ENCODE measurements at regions not wholly inside any gene's neighbourhood (a gene's known extent, or its start where the extent isn't known, plus 50 kb on each side); places are given as distances from the start of the nearest gene placed in this dataset.

- Histone ChIP-seq H3K9me2 (replicated peaks; ENCODE audit: insufficient read depth, low read length) (no peaks in the 10 kb centered on the region), H3F3A (ENCODE audit: insufficient read depth) (no peaks in the 10 kb centered on the region), H3K9me3 (ENCODE audit: insufficient read depth, low read length) (no peaks in the 10 kb centered on the region), H3K79me2 (ENCODE audit: insufficient read depth, low read length) (no peaks in the 10 kb centered on the region), H3K27ac (ENCODE audit: low read depth, low read length) (no peak overlapping the region), H2AFZ (ENCODE audit: low read depth, low read length, severe bottlenecking) (no peak overlapping the region), H3K4me3 (ENCODE audit: insufficient read depth, low read length, poor library complexity, severe bottlenecking) (no peak overlapping the region), H4K20me1 (ENCODE audit: low read depth, low read length) (no peaks in the 10 kb centered on the region), H3K4me2 (ENCODE audit: low read depth, low read length, poor library complexity, severe bottlenecking) (no peak overlapping the region), H3K27me3 (ENCODE audit: low read length) (no peaks in the 10 kb centered on the region), H3K36me3 (ENCODE audit: low read length) (no peaks in the 10 kb centered on the region), H3K9ac (ENCODE audit: low read length) (no peak overlapping the region)
- TF ChIP-seq EZH2phosphoT487 (conservative IDR thresholded peaks at IDR 0.05; ENCODE audit: low read length): no peak
- TF ChIP-seq, protein P1, sequence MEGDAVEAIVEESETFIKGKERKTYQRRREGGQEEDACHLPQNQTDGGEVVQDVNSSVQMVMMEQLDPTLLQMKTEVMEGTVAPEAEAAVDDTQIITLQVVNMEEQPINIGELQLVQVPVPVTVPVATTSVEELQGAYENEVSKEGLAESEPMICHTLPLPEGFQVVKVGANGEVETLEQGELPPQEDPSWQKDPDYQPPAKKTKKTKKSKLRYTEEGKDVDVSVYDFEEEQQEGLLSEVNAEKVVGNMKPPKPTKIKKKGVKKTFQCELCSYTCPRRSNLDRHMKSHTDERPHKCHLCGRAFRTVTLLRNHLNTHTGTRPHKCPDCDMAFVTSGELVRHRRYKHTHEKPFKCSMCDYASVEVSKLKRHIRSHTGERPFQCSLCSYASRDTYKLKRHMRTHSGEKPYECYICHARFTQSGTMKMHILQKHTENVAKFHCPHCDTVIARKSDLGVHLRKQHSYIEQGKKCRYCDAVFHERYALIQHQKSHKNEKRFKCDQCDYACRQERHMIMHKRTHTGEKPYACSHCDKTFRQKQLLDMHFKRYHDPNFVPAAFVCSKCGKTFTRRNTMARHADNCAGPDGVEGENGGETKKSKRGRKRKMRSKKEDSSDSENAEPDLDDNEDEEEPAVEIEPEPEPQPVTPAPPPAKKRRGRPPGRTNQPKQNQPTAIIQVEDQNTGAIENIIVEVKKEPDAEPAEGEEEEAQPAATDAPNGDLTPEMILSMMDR (IDR thresholded peaks at IDR 0.05; ENCODE audit: insufficient read depth, low read length, poor library complexity, severe bottlenecking): no peak
Observed at GRCh38 chr2:221741496-221742211, 169.6 kb upstream of the EPHA4 start.

DNA sequence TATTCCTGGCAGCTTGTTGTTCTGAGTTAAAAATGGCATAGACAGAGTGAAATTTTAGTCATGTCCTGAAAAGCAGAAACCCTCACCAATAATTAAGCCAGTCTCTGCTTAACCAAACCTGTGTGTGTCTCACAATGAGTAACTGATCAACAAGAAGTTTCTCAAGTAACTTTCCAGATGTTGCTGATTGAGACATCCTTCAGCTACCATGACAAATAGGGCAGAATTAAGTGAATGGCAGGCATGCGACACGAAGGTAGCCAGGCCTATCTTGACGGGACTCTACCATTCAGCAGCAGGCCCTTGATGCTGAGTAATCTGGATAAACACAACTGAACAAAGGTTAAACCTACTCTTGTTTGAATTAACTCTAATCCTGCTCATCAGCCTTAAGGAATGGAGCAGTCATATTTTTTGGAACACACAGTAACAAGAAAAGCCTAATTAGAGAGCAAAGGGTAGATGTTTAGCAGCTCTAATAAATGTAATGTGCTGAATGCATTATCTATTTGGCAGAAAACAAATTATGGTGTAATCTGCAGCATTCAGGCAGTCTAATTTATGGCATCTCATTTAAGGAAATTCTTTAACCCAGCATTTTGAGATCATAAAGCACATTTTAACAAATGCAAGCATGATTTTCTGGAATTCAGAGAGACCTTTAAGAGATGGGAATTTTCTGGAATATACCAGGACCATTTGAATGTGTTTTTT is 159.5 kb upstream of the EPHA4 start:
- no peaks in the 10 kb centered on the region for H3K9me2 ChIP-seq (replicated peaks; ENCODE audit: insufficient read depth, low read length)
- H3K9ac ChIP-seq (ENCODE audit: low read length): no peak overlapping the region
- no peaks in the 10 kb centered on the region for H3K9me3 ChIP-seq (ENCODE audit: insufficient read depth, low read length)
- H4K20me1 ChIP-seq (ENCODE audit: low read depth, low read length): no peaks in the 10 kb centered on the region
- no peak overlapping the region for H3K4me3 ChIP-seq (ENCODE audit: insufficient read depth, low read length, poor library complexity, severe bottlenecking)
- TF ChIP-seq, protein P1 (IDR thresholded peaks at IDR 0.05; ENCODE audit: insufficient read depth, low read length, poor library complexity, severe bottlenecking): no peak
- TF ChIP-seq EZH2phosphoT487 (conservative IDR thresholded peaks at IDR 0.05; ENCODE audit: low read length): no peak
- no peaks in the 10 kb centered on the region for H3K79me2 ChIP-seq (ENCODE audit: insufficient read depth, low read length)
- H2AFZ ChIP-seq (ENCODE audit: low read depth, low read length, severe bottlenecking): no peak overlapping the region
- H3K4me2 ChIP-seq (ENCODE audit: low read depth, low read length, poor library complexity, severe bottlenecking): no peak overlapping the region
- no peak overlapping the region for H3K27ac ChIP-seq (ENCODE audit: low read depth, low read length)
- H3F3A ChIP-seq (ENCODE audit: insufficient read depth): no peaks in the 10 kb centered on the region
- H3K27me3 ChIP-seq (ENCODE audit: low read length): no peaks in the 10 kb centered on the region
- no peaks in the 10 kb centered on the region for H3K36me3 ChIP-seq (ENCODE audit: low read length)

DNA sequence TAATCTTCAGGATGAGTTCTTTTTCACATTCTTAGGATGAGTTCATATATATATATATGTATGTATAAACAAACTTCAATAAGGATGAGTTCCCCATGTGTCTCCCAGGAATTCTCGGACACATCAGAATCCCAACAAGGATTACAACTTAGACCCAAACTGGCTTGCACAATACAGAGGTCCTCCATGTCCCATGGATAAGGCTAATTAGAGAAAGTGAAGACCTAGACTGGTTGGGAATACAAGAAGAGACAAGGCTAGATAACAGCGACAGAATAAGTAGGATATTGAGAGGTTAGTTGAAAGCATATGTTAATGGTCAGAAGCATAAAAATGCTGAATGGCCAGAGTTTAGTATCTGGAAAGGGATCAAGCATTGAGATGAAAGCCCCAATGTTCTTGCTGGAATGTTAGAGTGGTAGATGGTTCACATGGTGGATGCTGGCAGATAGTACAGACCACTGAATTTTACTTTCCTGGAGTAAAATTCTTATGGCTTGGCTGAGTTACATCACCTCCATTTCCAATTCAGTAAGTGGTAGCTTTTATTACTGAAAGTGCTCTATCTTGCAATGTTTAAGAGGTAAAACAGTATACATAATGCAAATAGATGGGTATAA is 154.9 kb upstream of the EPHA4 start:
- H3K27me3 ChIP-seq (ENCODE audit: low read length): no peaks in the 10 kb centered on the region
- H3K9me3 ChIP-seq (ENCODE audit: insufficient read depth, low read length): peaks cover 4% of the 10 kb centered on the region; the same call in 1 of the 2 replicates
- no peaks in the 10 kb centered on the region for H3F3A ChIP-seq (ENCODE audit: insufficient read depth)
- no peaks in the 10 kb centered on the region for H4K20me1 ChIP-seq (ENCODE audit: low read depth, low read length)
- H3K79me2 ChIP-seq (ENCODE audit: insufficient read depth, low read length): no peaks in the 10 kb centered on the region
- H3K9me2 ChIP-seq (replicated peaks; ENCODE audit: insufficient read depth, low read length): no peaks in the 10 kb centered on the region
- TF ChIP-seq, protein P1 (IDR thresholded peaks at IDR 0.05; ENCODE audit: insufficient read depth, low read length, poor library complexity, severe bottlenecking): no peak
- H3K4me2 ChIP-seq (ENCODE audit: low read depth, low read length, poor library complexity, severe bottlenecking): no peak overlapping the region
- no peak overlapping the region for H2AFZ ChIP-seq (ENCODE audit: low read depth, low read length, severe bottlenecking)
- H3K9ac ChIP-seq (ENCODE audit: low read length): no peak overlapping the region
- no peak overlapping the region for H3K27ac ChIP-seq (ENCODE audit: low read depth, low read length)
- no peaks in the 10 kb centered on the region for H3K36me3 ChIP-seq (ENCODE audit: low read length)
- H3K4me3 ChIP-seq (ENCODE audit: insufficient read depth, low read length, poor library complexity, severe bottlenecking): no peak overlapping the region
